Subcutaneous abdominal adipose tissue (tissue), 5 donors: ENCODE measurements at regions not wholly inside any gene's neighbourhood (a gene's known extent, or its start where the extent isn't known, plus 50 kb on each side); places are given as distances from the start of the nearest gene placed in this dataset.

Experiments used
- H3K27ac ChIP-seq: one replicate; pipeline ENCODE4 v1.7.0; 2013; ENCODE audit warnings: low read depth, mild to moderate bottlenecking, inconsistent platforms, low read length, moderate library complexity
- H3K27me3 ChIP-seq, 5 donors: one replicate each; pipeline ENCODE4 v1.7.0; 2013; ENCODE audit warnings: low read length in 5 of 5, inconsistent platforms in 1 of 5; ENCODE audit not compliant: control insufficient read depth in 5 of 5, insufficient read depth in 4 of 5
- H3K36me3 ChIP-seq, 5 donors: one replicate each; pipeline ENCODE4 v1.7.0; 2013; ENCODE audit warnings: low read length in 5 of 5; ENCODE audit not compliant: control insufficient read depth in 5 of 5, insufficient read depth in 5 of 5
- H3K4me1 ChIP-seq, 5 donors: one replicate each; pipeline ENCODE4 v1.7.0; 2013; ENCODE audit warnings: low read length in 5 of 5, mild to moderate bottlenecking in 3 of 5, moderate library complexity in 1 of 5; ENCODE audit not compliant: control insufficient read depth in 5 of 5, insufficient read depth in 5 of 5
- H3K4me3 ChIP-seq, 5 donors: one replicate each; pipeline ENCODE4 v1.7.0; 2013; ENCODE audit warnings: low read length in 5 of 5, low read depth in 1 of 5
- H3K9ac ChIP-seq, 5 donors: one replicate each; pipeline ENCODE4 v1.7.0; 2013; ENCODE audit warnings: low read length in 5 of 5, mild to moderate bottlenecking in 4 of 5, moderate library complexity in 3 of 5
- H3K9me3 ChIP-seq, 5 donors: one replicate each; pipeline ENCODE4 v1.7.0; 2013; ENCODE audit warnings: low read length in 5 of 5; ENCODE audit not compliant: control insufficient read depth in 5 of 5
- donor health status: healthy.
- donor health status: healthy.
- donor health status: healthy.
- donor health status: healthy.
- donor health status: healthy.

DNA sequence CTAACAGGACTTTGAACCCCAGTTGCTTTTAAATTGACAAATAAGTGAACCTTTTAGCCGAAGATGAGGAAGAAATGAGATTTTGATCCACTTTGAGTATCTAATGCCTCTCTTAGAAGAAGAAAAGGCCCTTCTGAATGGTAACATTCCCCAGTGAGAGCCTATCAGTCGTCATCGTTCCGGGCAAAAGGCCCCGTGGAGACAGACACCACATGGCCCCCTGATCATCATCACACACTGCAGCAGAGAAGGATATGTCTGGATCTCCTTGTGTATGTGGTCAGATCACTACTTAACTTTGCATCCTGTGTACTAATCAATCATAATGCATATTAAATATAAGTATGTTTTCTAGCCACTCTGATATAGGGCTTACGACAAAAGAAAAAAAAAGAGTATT, 87.3 kb upstream of the SMYD2 start:
- Histone ChIP-seq H3K36me3 (no peaks in the 10 kb centered on the region), H3K9me3 (no peaks in the 10 kb centered on the region)

GRCh38 chr1:214198571-214198970, 82.4 kb upstream of the SMYD2 start:
- H3K4me3 ChIP-seq = no peak overlapping the region
- no peak overlapping the region for H3K27ac ChIP-seq

More for the DNA sequence above, 87.3 kb upstream of the SMYD2 start:
- H3K27ac ChIP-seq = no peak overlapping the region
- H3K4me3 ChIP-seq = no peak overlapping the region
- H3K9ac ChIP-seq = no peak overlapping the region
- H3K4me1 ChIP-seq = peaks cover 0 to 7% (median 0%) of the 10 kb centered on the region in 5 donors
- H3K27me3 ChIP-seq = peaks cover 0 to 6% (median 5%) of the 10 kb centered on the region in 5 donors

GRCh38 chr1:214199585-214199984, 81.4 kb upstream of the SMYD2 start:
- Histone ChIP-seq H3K9me3 (no peaks in the 10 kb centered on the region), H3K36me3 (no peaks in the 10 kb centered on the region), H3K4me1 (no peaks in the 10 kb centered on the region), H3K9ac (no peak overlapping the region), H3K27ac (no peak overlapping the region), H3K4me3 (no peak overlapping the region), H3K27me3 (peaks cover 0 to 6% (median 0%) of the 10 kb centered on the region in 5 donors)

More at GRCh38 chr1:214198571-214198970, 82.4 kb upstream of the SMYD2 start:
- no peak overlapping the region for H3K9ac ChIP-seq
- H3K36me3 ChIP-seq = no peaks in the 10 kb centered on the region
- peaks cover 0 to 6% (median 0%) of the 10 kb centered on the region in 5 donors for H3K27me3 ChIP-seq
- H3K9me3 ChIP-seq = no peaks in the 10 kb centered on the region
- peaks cover 0 to 1% (median 0%) of the 10 kb centered on the region in 5 donors for H3K4me1 ChIP-seq

DNA sequence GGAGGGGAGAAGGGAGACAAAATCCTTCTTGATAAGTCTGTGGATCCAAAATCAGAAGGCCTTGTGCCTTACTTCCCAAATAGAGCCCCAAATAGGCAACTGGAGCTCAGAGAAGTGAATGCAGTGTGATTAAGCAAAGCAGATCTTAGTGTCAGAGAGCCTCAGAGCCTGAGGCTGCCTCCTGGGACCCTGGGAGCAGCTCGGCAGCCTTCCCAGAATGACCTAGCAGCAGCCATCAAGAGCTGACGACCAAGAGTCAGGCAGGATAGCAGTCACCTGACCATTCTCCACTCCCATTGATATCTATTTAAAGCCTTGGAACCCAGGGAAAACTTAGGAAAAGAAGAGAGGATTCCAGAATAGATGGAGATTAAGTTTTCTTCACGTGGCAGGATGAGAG, 78.0 kb upstream of the SMYD2 start:
- Histone ChIP-seq H3K27me3 (peaks cover 0 to 3% (median 0%) of the 10 kb centered on the region in 5 donors), H3K9me3 (no peaks in the 10 kb centered on the region), H3K9ac (no peak overlapping the region), H3K36me3 (no peaks in the 10 kb centered on the region), H3K4me3 (no peak overlapping the region), H3K4me1 (no peaks in the 10 kb centered on the region), H3K27ac (no peak overlapping the region)

- H3K27ac ChIP-seq = no peak overlapping the region
- peaks cover 0 to 3% (median 0%) of the 10 kb centered on the region in 5 donors for H3K4me1 ChIP-seq
- no peaks in the 10 kb centered on the region for H3K27me3 ChIP-seq
- H3K36me3 ChIP-seq = no peaks in the 10 kb centered on the region
- no peak overlapping the region for H3K9ac ChIP-seq
- no peak overlapping the region for H3K4me3 ChIP-seq
- no peaks in the 10 kb centered on the region for H3K9me3 ChIP-seq
Observed at GRCh38 chr1:214205053-214205452, 75.9 kb upstream of the SMYD2 start.

DNA sequence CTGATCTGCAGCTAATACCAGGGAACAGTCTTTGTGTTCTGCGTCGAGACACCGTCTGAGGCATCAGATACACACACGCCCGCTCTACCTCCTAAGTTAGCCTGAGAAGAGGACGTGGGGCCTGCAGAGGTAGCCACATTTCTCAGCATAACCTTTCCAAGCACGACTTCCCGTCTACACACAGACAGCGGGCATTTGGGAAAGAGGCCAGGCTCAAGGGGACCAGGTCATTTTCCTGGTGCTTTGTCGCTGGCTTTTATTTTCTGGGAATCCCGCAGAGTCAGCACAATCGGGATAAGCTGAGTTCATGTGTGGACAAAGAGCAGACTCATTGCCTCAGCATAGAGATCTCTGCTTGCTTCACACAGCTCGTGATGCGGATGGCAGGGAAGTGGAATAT, 72.5 kb upstream of the SMYD2 start:
- H3K27ac ChIP-seq = no peak overlapping the region
- peaks cover 0 to 5% (median 0%) of the 10 kb centered on the region in 5 donors for H3K27me3 ChIP-seq
- H3K4me1 ChIP-seq = peaks cover 0 to 3% (median 0%) of the 10 kb centered on the region in 5 donors
- H3K4me3 ChIP-seq = no peak overlapping the region
- no peak overlapping the region for H3K9ac ChIP-seq
- H3K9me3 ChIP-seq = no peaks in the 10 kb centered on the region
- H3K36me3 ChIP-seq = no peaks in the 10 kb centered on the region

DNA sequence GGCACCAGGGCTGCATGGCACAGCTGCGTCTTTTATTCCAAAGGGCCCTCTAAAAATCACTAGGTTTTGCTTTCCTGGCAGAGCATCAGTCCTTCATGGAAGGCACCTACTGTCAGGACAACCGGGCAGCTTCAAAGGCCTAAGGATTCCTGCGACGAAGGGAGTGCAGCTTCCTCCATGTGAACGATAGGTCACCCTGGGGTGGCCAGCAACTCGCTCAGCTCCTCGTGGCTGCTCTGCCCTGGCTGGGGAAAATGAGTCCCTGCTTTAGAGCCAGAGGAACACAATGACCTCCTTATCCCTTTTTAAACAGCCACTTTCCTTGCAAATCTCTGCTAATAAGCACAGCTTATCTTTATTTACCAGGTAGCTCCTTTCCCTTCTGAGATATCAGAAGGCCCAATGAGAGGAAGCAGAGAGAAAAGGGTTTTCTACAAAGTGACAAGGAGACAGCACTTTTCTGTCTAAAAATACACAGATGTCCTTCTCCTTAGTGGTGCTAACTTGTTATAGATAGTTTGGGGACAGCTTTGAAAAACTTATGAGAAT, 71.6 kb upstream of the SMYD2 start:
- Histone ChIP-seq H3K9me3 (no peaks in the 10 kb centered on the region), H3K4me3 (no peak overlapping the region), H3K27me3 (peaks cover 0 to 5% (median 0%) of the 10 kb centered on the region in 5 donors), H3K4me1 (peaks cover 0 to 6% (median 3%) of the 10 kb centered on the region in 5 donors), H3K9ac (no peak overlapping the region), H3K27ac (no peak overlapping the region), H3K36me3 (no peaks in the 10 kb centered on the region)

- Histone ChIP-seq H3K36me3 (no peaks in the 10 kb centered on the region), H3K4me1 (peaks cover 0 to 8% (median 5%) of the 10 kb centered on the region in 5 donors)
Observed at GRCh38 chr1:214213136-214213535, 67.8 kb upstream of the SMYD2 start.

GRCh38 chr1:214214851-214215250, 66.1 kb upstream of the SMYD2 start:
- Histone ChIP-seq H3K4me3 (no peak overlapping the region), H3K4me1 (peaks cover 0 to 6% (median 5%) of the 10 kb centered on the region in 5 donors), H3K27ac (no peak overlapping the region), H3K9me3 (no peaks in the 10 kb centered on the region), H3K9ac (no peak overlapping the region), H3K27me3 (peaks cover 2 to 8% (median 5%) of the 10 kb centered on the region in 5 donors), H3K36me3 (no peaks in the 10 kb centered on the region)

More at GRCh38 chr1:214213136-214213535, 67.8 kb upstream of the SMYD2 start:
- no peak overlapping the region for H3K27ac ChIP-seq
- no peak overlapping the region for H3K9ac ChIP-seq
- H3K4me3 ChIP-seq = no peak overlapping the region
- H3K27me3 ChIP-seq = peaks cover 0 to 5% (median 0%) of the 10 kb centered on the region in 5 donors
- H3K9me3 ChIP-seq = no peaks in the 10 kb centered on the region

DNA sequence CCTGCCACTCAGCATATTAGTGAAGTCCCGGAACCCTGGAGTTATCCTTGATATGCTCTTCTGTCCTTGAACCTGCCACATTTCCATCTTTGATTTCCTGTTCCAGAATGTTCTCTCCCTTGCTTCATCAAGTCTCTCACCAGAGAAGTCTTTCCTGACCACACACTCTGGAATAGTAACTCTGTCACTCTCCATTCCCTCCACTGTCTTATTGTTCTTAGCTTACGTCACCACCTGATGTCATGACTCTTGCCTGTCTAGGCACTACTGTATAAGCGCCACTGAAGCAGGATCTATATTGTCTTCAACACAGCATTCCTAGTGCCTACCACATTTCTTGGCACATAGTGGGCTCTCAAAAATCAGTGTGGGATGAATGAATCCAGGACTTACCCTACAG, 65.4 kb upstream of the SMYD2 start:
- H3K27ac ChIP-seq = no peak overlapping the region
- H3K36me3 ChIP-seq = no peaks in the 10 kb centered on the region
- no peak overlapping the region for H3K4me3 ChIP-seq
- H3K4me1 ChIP-seq = peaks cover 0 to 6% (median 5%) of the 10 kb centered on the region in 5 donors
- H3K9me3 ChIP-seq = no peaks in the 10 kb centered on the region
- H3K27me3 ChIP-seq = peaks cover 2 to 10% (median 6%) of the 10 kb centered on the region in 5 donors
- no peak overlapping the region for H3K9ac ChIP-seq
